Cardiac fibroblast (primary cell): ENCODE measurements at regions not wholly inside any gene's neighbourhood (a gene's known extent, or its start where the extent isn't known, plus 50 kb on each side); places are given as distances from the start of the nearest gene placed in this dataset.

Experiments
- DNase-seq, 2 donors: peaks; one replicate each; pipeline versions ENCODE4 v3.0.0 to v3.0.0-alpha.2; 2010; ENCODE audit warnings: low read depth in 2 of 2
- H3K4me3 ChIP-seq, 2 donors: replicated peaks in 1 of 2; 1 replicate in 1 of 2; 2 replicates in 1 of 2; pipeline ENCODE4 v1.5.1; 2011; ENCODE audit warnings: low read depth in 2 of 2, low read length in 2 of 2, mild to moderate bottlenecking in 2 of 2, moderate library complexity in 1 of 2
- CTCF ChIP-seq: IDR thresholded peaks from one replicate; pipeline ENCODE4 v1.5.1; 2011; ENCODE audit warnings: low read depth, mild to moderate bottlenecking, low read length, inconsistent platforms

DNA sequence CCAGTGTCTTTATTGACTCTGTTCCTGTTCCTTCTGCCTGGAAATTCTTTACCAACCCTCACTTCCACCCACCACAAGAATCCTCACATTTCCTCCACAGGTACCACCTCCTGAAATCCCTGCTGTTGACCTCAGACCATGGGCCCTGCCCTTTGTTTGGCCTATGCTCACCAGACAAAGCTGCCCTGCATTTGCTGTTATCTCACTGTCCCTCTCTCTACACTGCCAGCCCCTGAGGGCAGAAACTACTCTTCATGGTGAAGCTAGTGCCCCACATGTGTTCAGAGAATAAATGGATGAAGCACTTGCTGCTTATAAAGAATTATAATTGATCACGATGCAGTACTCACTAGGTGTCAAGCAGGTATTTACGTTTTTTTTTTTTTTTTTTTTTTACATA lies 608.4 kb downstream of the TSN start:
- H3K4me3 ChIP-seq = no peak overlapping the region
- DNase-seq = no peak
- TF ChIP-seq CTCF = no peak

DNA sequence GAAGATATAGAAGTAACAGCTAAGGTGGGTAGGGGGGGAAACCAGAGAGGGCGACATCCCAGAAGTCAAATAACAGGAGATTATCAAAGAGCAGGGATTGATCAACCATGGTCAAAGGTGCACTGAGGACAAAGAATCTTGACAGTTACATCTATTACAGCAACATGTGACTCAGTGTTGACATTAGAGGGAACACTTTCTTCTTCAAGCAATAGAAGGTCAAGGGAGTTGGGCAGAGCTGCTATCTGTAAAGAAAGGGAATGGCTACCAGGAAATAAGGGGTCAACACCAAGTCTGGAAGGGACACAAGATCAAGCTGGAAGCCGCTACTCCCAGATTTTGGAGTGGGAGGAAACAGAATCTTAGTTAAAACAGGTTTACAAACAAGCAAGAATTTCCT lies 611.0 kb downstream of the TSN start:
- TF ChIP-seq CTCF = no peak
- H3K4me3 ChIP-seq = no peak overlapping the region
- DNase-seq = peak in 1 of 2 donors; percentile 4

- no peak overlapping the region for H3K4me3 ChIP-seq
- no peak for DNase-seq
- no peak for TF ChIP-seq CTCF
Observed at GRCh38 chr2:122366969-122367645, 611.7 kb downstream of the TSN start.

- H3K4me3 ChIP-seq = no peak overlapping the region
- no peak for TF ChIP-seq CTCF
- DNase-seq = no peak
Observed at GRCh38 chr2:122367646-122368010, 612.2 kb downstream of the TSN start.

DNA sequence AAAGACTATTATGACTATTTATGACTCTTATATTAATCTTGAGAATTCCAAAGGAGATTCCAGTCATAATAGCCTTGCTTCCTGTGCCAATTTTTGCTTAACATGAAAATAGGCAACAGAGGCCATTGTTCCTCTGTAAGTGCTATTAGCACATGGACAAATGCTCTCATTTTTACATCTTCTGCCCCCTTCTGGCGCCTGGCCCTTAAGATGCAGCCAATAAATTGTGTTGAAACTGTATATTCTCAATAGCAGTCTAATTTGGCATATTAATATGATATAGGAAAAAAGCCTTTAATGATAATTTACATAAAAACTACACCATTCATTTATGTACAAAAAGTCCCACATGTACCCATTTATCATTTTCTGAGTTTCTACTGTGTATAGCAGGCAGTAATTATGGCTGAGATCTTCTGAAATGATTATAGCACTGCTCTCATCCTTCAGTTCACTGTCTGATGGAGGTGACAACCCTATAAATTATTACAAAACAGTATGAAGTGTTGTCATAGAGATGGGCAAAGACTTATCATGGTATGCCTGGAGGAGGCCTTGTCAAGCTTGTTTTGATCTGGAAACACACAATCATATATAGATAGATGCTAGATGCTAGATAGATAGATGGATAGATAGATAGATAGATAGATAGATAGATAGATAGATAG lies 613.3 kb downstream of the TSN start:
- TF ChIP-seq CTCF = peak; percentile 15
- DNase-seq = peak; percentile 28 to 50
- no peak overlapping the region for H3K4me3 ChIP-seq

DNA sequence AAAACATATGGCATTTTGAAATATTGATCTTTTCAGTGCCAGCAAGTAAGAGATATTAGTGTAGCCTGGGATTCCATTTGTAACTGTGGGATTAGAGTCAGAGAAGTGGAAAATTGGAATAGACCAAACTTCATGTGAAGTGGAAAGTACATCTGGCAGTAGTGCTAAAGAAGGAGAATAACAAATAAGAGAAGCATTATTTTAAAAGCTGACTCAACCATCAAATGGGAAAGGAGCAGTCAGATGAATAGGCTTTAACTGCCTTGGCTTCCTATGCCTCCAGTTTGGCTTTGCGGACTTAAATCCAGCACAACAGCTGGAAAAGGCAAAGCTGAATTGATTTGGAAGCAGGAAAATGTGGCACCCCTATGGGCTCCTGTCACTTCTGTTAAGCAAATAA lies 623.1 kb downstream of the TSN start:
- no peak overlapping the region for H3K4me3 ChIP-seq
- TF ChIP-seq CTCF = no peak
- no peak for DNase-seq
